Body of pancreas (tissue), 4 donors: ENCODE measurements at regions not wholly inside any gene's neighbourhood (a gene's known extent, or its start where the extent isn't known, plus 50 kb on each side); places are given as distances from the start of the nearest gene placed in this dataset.

Experiments used
- ATAC-seq: fragments of 150-250 bp; one replicate; pipeline ENCODE4 v1.9.1; 2016
- DNase-seq, 4 donors: peaks; one replicate each; pipeline ENCODE4 v3.0.0-alpha.2; 2019
- H3K27ac ChIP-seq, 4 donors: fragments of 200-600 bp; sonication (generic); 1 replicate in 3 of 4; 2 replicates in 1 of 4; pipeline versions ENCODE4 v1.5.1 to v1.6.1; 2016 to 2019; ENCODE audit warnings: mild to moderate bottlenecking in 1 of 4, mixed read lengths in 1 of 4, moderate library complexity in 1 of 4
- H3K27me3 ChIP-seq, 2 donors: fragments of 200-600 bp; sonication (generic); one replicate each; pipeline ENCODE4 v1.6.0; 2016; ENCODE audit warnings: mild to moderate bottlenecking in 1 of 2
- H3K36me3 ChIP-seq, 2 donors: fragments of 200-600 bp; sonication (generic); replicated peaks in 1 of 2; 2 replicates each; pipeline ENCODE4 v1.5.1; 2016; ENCODE audit warnings: low read depth in 2 of 2; ENCODE audit not compliant: insufficient read depth in 1 of 2
- H3K4me1 ChIP-seq: fragments of 200-600 bp; sonication (generic); one replicate; pipeline ENCODE4 v1.6.0; 2016
- H3K4me3 ChIP-seq, 2 donors: fragments of 200-600 bp; sonication (generic); 1 replicate in 1 of 2; 2 replicates in 1 of 2; pipeline ENCODE4 v1.5.1; 2016 to 2019
- H3K9me3 ChIP-seq, 3 donors: fragments of 200-600 bp; sonication (generic); 1 replicate in 2 of 3; 2 replicates in 1 of 3; pipeline ENCODE4 v1.5.1; 2016
- CTCF ChIP-seq, 7 experiments: fragments of 450-650 bp in 4 of 7; fragments of 200-600 bp in 3 of 7; sonication (generic) in 3 of 7; IDR thresholded peaks; one replicate each; pipeline ENCODE4 v1.5.1; 2016 to 2019; ENCODE audit warnings: antibody characterized with exemption in 7 of 7
- POLR2A ChIP-seq, 3 donors: fragments of 450-650 bp; IDR thresholded peaks; one replicate each; pipeline ENCODE4 v1.6.1; 2016; ENCODE audit warnings: antibody characterized with exemption in 3 of 3, mild to moderate bottlenecking in 2 of 3
- WGBS, 2 donors: methylation state at CpG; one replicate each; pipeline ENCODE4 v1.1.5; 2017; 5-methylcytosine and 5-hydroxymethylcytosine counted together
- intact Hi-C: fragments of 100-400 bp; cut with DNase I; formaldehyde crosslinking; loops from one replicate; pipeline ENCODE4 v1.15.1; 2023

- Histone ChIP-seq H3K9me3 (no peaks in the 10 kb centered on the region), H3K27me3 (no peaks in the 10 kb centered on the region), H3K36me3 (no peaks in the 10 kb centered on the region), H3K27ac (no peak overlapping the region), H3K4me3 (no peak overlapping the region), H3K4me1 (no peaks in the 10 kb centered on the region)
- ATAC-seq (no peak), DNase-seq (no peak)
- WGBS, 2 donors: 27 to 37% methylated on average over 3 of the region's 3 CpGs
- TF ChIP-seq CTCF (IDR thresholded peaks at IDR 0.05): no peak
- TF ChIP-seq POLR2A (IDR thresholded peaks at IDR 0.05): no peak
- intact Hi-C loops: no loop called here
Measured at GRCh38 chr4:31351695-31352094, 631.5 kb downstream of the PCDH7 start.

GRCh38 chr4:31356839-31357238 is 636.7 kb downstream of the PCDH7 start:
- Histone ChIP-seq H3K9me3 (no peaks in the 10 kb centered on the region), H3K4me3 (no peak overlapping the region), H3K27ac (no peak overlapping the region), H3K36me3 (no peaks in the 10 kb centered on the region), H3K27me3 (no peaks in the 10 kb centered on the region), H3K4me1 (no peaks in the 10 kb centered on the region)
- TF ChIP-seq CTCF (IDR thresholded peaks at IDR 0.05) (no peak), POLR2A (IDR thresholded peaks at IDR 0.05) (no peak)
- WGBS, 2 donors: 85 to 100% methylated on average over 1 of the region's 1 CpG
- ATAC-seq: no peak
- intact Hi-C loops: no loop called here
- no peak for DNase-seq

- H3K4me3 ChIP-seq: no peak overlapping the region
- TF ChIP-seq CTCF (IDR thresholded peaks at IDR 0.05) (no peak), POLR2A (IDR thresholded peaks at IDR 0.05) (no peak)
- DNase-seq: peak in 1 of 4 donors; percentile 14
- 22 to 26% methylated on average over 1 of the region's 1 CpG for WGBS, 2 donors
- no peaks in the 10 kb centered on the region for H3K27me3 ChIP-seq
- no peaks in the 10 kb centered on the region for H3K36me3 ChIP-seq
- no peak overlapping the region for H3K27ac ChIP-seq
- no peaks in the 10 kb centered on the region for H3K9me3 ChIP-seq
- peak; percentile 30 for ATAC-seq
- no peaks in the 10 kb centered on the region for H3K4me1 ChIP-seq
- intact Hi-C loops: no loop called here
Measured at GRCh38 chr4:31360786-31361185, 640.6 kb downstream of the PCDH7 start.

GRCh38 chr4:31362756-31363155 is 642.6 kb downstream of the PCDH7 start:
- TF ChIP-seq CTCF (IDR thresholded peaks at IDR 0.05) (no peak), POLR2A (IDR thresholded peaks at IDR 0.05) (no peak)
- no peaks in the 10 kb centered on the region for H3K27me3 ChIP-seq
- 67 to 72% methylated on average over 4 of the region's 4 CpGs for WGBS, 2 donors

GRCh38 chr4:31365006-31365690 is 645.0 kb downstream of the PCDH7 start:
- TF ChIP-seq POLR2A (IDR thresholded peaks at IDR 0.05) (no peak), CTCF (IDR thresholded peaks at IDR 0.05) (no peak)
- H3K27me3 ChIP-seq: no peaks in the 10 kb centered on the region
- no peaks in the 10 kb centered on the region for H3K9me3 ChIP-seq
- WGBS, 2 donors: 43 to 46% methylated on average over 6 of the region's 6 CpGs
- H3K4me3 ChIP-seq: no peak overlapping the region
- DNase-seq (peak in 1 of 4 donors; percentile 4), ATAC-seq (no peak)
- no peaks in the 10 kb centered on the region for H3K36me3 ChIP-seq
- intact Hi-C loops: no loop called here
- no peaks in the 10 kb centered on the region for H3K4me1 ChIP-seq
- H3K27ac ChIP-seq: no peak overlapping the region

More at GRCh38 chr4:31362756-31363155, 642.6 kb downstream of the PCDH7 start:
- Histone ChIP-seq H3K4me3 (no peak overlapping the region), H3K4me1 (no peaks in the 10 kb centered on the region), H3K36me3 (no peaks in the 10 kb centered on the region), H3K27ac (no peak overlapping the region), H3K9me3 (no peaks in the 10 kb centered on the region)
- ATAC-seq: no peak
- DNase-seq: no peak
- intact Hi-C loops: no loop called here
